H9 (cell line): ENCODE measurements at regions not wholly inside any gene's neighbourhood (a gene's known extent, or its start where the extent isn't known, plus 50 kb on each side); places are given as distances from the start of the nearest gene placed in this dataset.

ENCODE experiments used
- DNase-seq: peaks from one replicate; pipeline ENCODE4 v3.0.0-alpha.2; 2017
- H2AFZ ChIP-seq: one replicate; pipeline ENCODE4 v1.6.1; 2013; ENCODE audit warnings: mild to moderate bottlenecking, low read length, control low read depth, moderate library complexity
- H2AK5ac ChIP-seq: 2 replicates; pipeline ENCODE4 v1.6.1; 2013; ENCODE audit warnings: low read length, control low read depth, mixed read lengths; ENCODE audit not compliant: insufficient read length
- H2BK120ac ChIP-seq: one replicate; pipeline ENCODE4 v1.6.1; 2013; ENCODE audit warnings: low read depth, mild to moderate bottlenecking, low read length, control low read depth, inconsistent platforms; ENCODE audit not compliant: poor library complexity, severe bottlenecking
- H2BK12ac ChIP-seq: 2 replicates; pipeline ENCODE4 v1.6.1; 2013; ENCODE audit warnings: low read length, control low read depth, mixed read lengths, low read depth; ENCODE audit not compliant: insufficient read length
- H2BK15ac ChIP-seq: 2 replicates; pipeline ENCODE4 v1.6.1; 2013; ENCODE audit warnings: low read depth, low read length, control low read depth
- H2BK20ac ChIP-seq: one replicate; pipeline ENCODE4 v1.6.1; 2013; ENCODE audit warnings: low read depth, mild to moderate bottlenecking, low read length, control low read depth, inconsistent platforms; ENCODE audit not compliant: poor library complexity, severe bottlenecking
- H2BK5ac ChIP-seq: 2 replicates; pipeline ENCODE4 v1.6.1; 2013; ENCODE audit warnings: low read length, control low read depth, mixed read lengths; ENCODE audit not compliant: insufficient read length
- H3K14ac ChIP-seq: 2 replicates; pipeline ENCODE4 v1.6.1; 2013; ENCODE audit warnings: low read length, control low read depth; ENCODE audit not compliant: insufficient read depth
- H3K18ac ChIP-seq: 2 replicates; pipeline ENCODE4 v1.6.1; 2013; ENCODE audit warnings: low read depth, mild to moderate bottlenecking, mixed read lengths, low read length, control low read depth; ENCODE audit not compliant: insufficient read length
- H3K23ac ChIP-seq: 2 replicates; pipeline ENCODE4 v1.6.1; 2013; ENCODE audit warnings: low read length, control low read depth, mixed read lengths, low read depth; ENCODE audit not compliant: insufficient read length
- H3K23me2 ChIP-seq: 2 replicates; pipeline ENCODE4 v1.6.1; 2013; ENCODE audit warnings: low read depth, mild to moderate bottlenecking, mixed read lengths, low read length, control low read depth; ENCODE audit not compliant: insufficient read length, poor library complexity, severe bottlenecking
- H3K27ac ChIP-seq: 2 replicates; pipeline ENCODE4 v1.5.1; 2013; ENCODE audit warnings: low read length, control low read depth, mixed read lengths, low read depth; ENCODE audit not compliant: insufficient read length
- H3K27me3 ChIP-seq: 2 replicates; pipeline ENCODE4 v1.6.1; 2013; ENCODE audit warnings: low read length, control low read depth, inconsistent platforms; ENCODE audit not compliant: insufficient read depth
- H3K4ac ChIP-seq: 2 replicates; pipeline ENCODE4 v1.6.1; 2013; ENCODE audit warnings: low read depth, mild to moderate bottlenecking, control low read depth, inconsistent platforms, low read length, moderate library complexity
- H3K4me1 ChIP-seq: 2 replicates; pipeline ENCODE4 v1.6.1; 2013; ENCODE audit warnings: low read length, control low read depth, inconsistent platforms; ENCODE audit not compliant: insufficient read depth
- H3K4me2 ChIP-seq: 2 replicates; pipeline ENCODE4 v1.6.1; 2013; ENCODE audit warnings: low read length, control low read depth, mixed read lengths; ENCODE audit not compliant: insufficient read length, insufficient read depth
- H3K56ac ChIP-seq: 2 replicates; pipeline ENCODE4 v1.6.1; 2013; ENCODE audit warnings: low read depth, mild to moderate bottlenecking, mixed read lengths, low read length, control low read depth; ENCODE audit not compliant: insufficient read length
- H3K79me1 ChIP-seq: 2 replicates; pipeline ENCODE4 v1.6.1; 2013; ENCODE audit warnings: low read depth, mild to moderate bottlenecking, moderate library complexity, low read length, control low read depth, inconsistent platforms; ENCODE audit not compliant: insufficient read depth, poor library complexity, severe bottlenecking
- H3K79me2 ChIP-seq: 2 replicates; pipeline ENCODE4 v1.6.1; 2013; ENCODE audit warnings: low read length, control low read depth, inconsistent platforms; ENCODE audit not compliant: insufficient read depth
- H3K9ac ChIP-seq: 2 replicates; pipeline ENCODE4 v1.6.1; 2013; ENCODE audit warnings: low read length, control low read depth, mixed read lengths; ENCODE audit not compliant: insufficient read length; ENCODE audit errors: extremely low read depth
- H3K9me3 ChIP-seq: one replicate; pipeline ENCODE4 v1.6.1; 2013; ENCODE audit warnings: low read depth, low read length, inconsistent platforms; ENCODE audit not compliant: control insufficient read depth
- H3T11ph ChIP-seq: one replicate; pipeline ENCODE4 v1.6.1; 2013; ENCODE audit warnings: mild to moderate bottlenecking, low read length, control low read depth, inconsistent platforms
- H4K20me1 ChIP-seq: one replicate; pipeline ENCODE4 v1.6.1; 2013; ENCODE audit not compliant: control insufficient read depth, insufficient read length, insufficient read depth
- H4K5ac ChIP-seq: 2 replicates; pipeline ENCODE4 v1.6.1; 2013; ENCODE audit warnings: low read depth, mild to moderate bottlenecking, mixed read lengths, low read length, control low read depth; ENCODE audit not compliant: insufficient read length
- H4K8ac ChIP-seq: replicated peaks from 2 replicates; pipeline ENCODE4 v1.6.1; 2013; ENCODE audit warnings: low read length, control low read depth, mixed read lengths, low read depth; ENCODE audit not compliant: insufficient read length
- H4K91ac ChIP-seq: 2 replicates; pipeline ENCODE4 v1.6.1; 2013; ENCODE audit warnings: low read depth, mild to moderate bottlenecking, moderate library complexity, mixed read lengths, low read length, control low read depth; ENCODE audit not compliant: insufficient read length
- H3K27ac Mint-ChIP-seq, 3 experiments: 2 replicates in 2 of 3; 3 replicates in 1 of 3; pipeline ENCODE4 v1.8.0; 2020 to 2021; ENCODE audit warnings: mixed read lengths in 3 of 3, mild to moderate bottlenecking in 1 of 3, moderate library complexity in 1 of 3
- H3K27me3 Mint-ChIP-seq: 2 replicates; pipeline ENCODE4 v1.8.0; 2021; ENCODE audit warnings: low read depth, mild to moderate bottlenecking, moderate library complexity, mixed read lengths
- H3K36me3 Mint-ChIP-seq, 3 experiments: 2 replicates in 2 of 3; 3 replicates in 1 of 3; pipeline ENCODE4 v1.8.0; 2020 to 2021; ENCODE audit warnings: low read depth in 3 of 3, mixed read lengths in 3 of 3; ENCODE audit not compliant: insufficient read depth in 1 of 3
- H3K4me1 Mint-ChIP-seq, 2 experiments: 2 replicates each; pipeline ENCODE4 v1.8.0; 2020; ENCODE audit warnings: mixed read lengths in 2 of 2
- H3K4me3 Mint-ChIP-seq, 2 experiments: 2 replicates in 1 of 2; 3 replicates in 1 of 2; pipeline ENCODE4 v1.8.0; 2020 to 2021; ENCODE audit warnings: mild to moderate bottlenecking in 2 of 2, mixed read lengths in 2 of 2, moderate library complexity in 1 of 2
- H3K9me3 Mint-ChIP-seq, 2 experiments: 2 replicates in 1 of 2; 3 replicates in 1 of 2; pipeline ENCODE4 v1.8.0; 2020; ENCODE audit warnings: mild to moderate bottlenecking in 2 of 2, mixed read lengths in 2 of 2, moderate library complexity in 1 of 2
- CTCF ChIP-seq: fragments of 200-600 bp; sonication (generic); conservative IDR thresholded peaks from 3 replicates; pipeline ENCODE4 v1.8.0; 2021; ENCODE audit warnings: antibody characterized with exemption, mild to moderate bottlenecking
- WGBS: extraction: QIAGEN DNeasy Blood & Tissue Kit; methylation state at CpG from one replicate; pipeline ENCODE4 v1.1.7; 2013; ENCODE audit warnings: missing lambda C conversion rate, low lambda C conversion rate, mixed read lengths; ENCODE audit not compliant: insufficient read length; ENCODE audit errors: extremely low coverage; 5-methylcytosine and 5-hydroxymethylcytosine counted together

DNA sequence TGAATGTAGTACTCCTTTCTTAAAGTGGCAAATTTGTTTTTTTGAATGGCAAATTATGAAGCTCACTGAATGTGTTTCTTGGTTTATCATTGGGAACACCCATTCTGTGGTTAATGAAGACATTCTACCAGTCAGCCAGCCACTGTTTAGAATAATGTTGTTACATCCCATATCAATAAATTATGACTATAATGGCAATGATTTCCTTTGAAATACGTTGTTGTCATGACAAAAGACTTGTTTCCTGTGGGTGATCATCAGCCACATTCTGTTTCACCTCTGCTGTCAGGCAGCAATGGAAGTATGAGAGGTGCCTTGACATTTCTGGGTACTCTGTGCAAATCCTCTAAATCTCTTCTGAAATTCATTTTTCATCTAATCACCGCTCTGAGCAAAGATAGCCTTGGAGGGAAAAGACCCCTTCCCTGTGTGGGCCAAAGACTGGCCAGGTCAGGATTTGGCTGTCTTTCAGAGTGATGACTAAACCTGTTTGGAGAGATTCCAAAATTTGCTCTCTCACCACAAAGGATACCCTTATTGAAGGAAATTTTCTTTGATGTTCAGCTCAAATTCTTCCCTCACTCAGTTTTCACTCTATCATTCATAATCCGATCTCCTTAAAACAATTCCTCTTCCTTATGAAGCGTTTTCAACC, 869.2 kb downstream of the BCL11A start:
- Mint-ChIP-seq H3K27ac (no peak overlapping the region), H3K4me3 (no peak overlapping the region), H3K9me3 (peaks cover 4 to 5% of the 10 kb centered on the region in 2 experiments; a peak in 2 of 5 replicates), H3K4me1 (no peaks in the 10 kb centered on the region; a peak in 1 of 4 replicates), H3K36me3 (no peaks in the 10 kb centered on the region; a peak in 1 of 7 replicates), H3K27me3 (no peaks in the 10 kb centered on the region)
- Histone ChIP-seq H3T11ph (no peak overlapping the region), H3K79me2 (no peaks in the 10 kb centered on the region), H3K23ac (no peak overlapping the region), H3K9ac (no peak overlapping the region), H2BK15ac (no peak overlapping the region), H3K4ac (no peak overlapping the region), H3K14ac (no peak overlapping the region), H3K56ac (no peak overlapping the region), H2BK12ac (no peak overlapping the region), H2BK5ac (no peak overlapping the region), H2AK5ac (no peak overlapping the region), H3K27me3 (no peaks in the 10 kb centered on the region), H2BK120ac (no peak overlapping the region), H3K9me3 (no peaks in the 10 kb centered on the region), H3K4me1 (no peaks in the 10 kb centered on the region), H2BK20ac (no peak overlapping the region), H3K23me2 (no peaks in the 10 kb centered on the region), H2AFZ (no peak overlapping the region), H3K27ac (no peak overlapping the region), H4K91ac (no peak overlapping the region), H4K20me1 (no peaks in the 10 kb centered on the region), H4K5ac (no peak overlapping the region), H3K18ac (no peak overlapping the region), H3K4me2 (no peak overlapping the region), H4K8ac (no peak overlapping the region), H3K79me1 (no peaks in the 10 kb centered on the region)
- 100% methylated on average over 2 of the region's 4 CpGs for WGBS
- no peak for DNase-seq
- TF ChIP-seq CTCF: no peak
